ENCODE measurements at regions not wholly inside any gene's neighbourhood (a gene's known extent, or its start where the extent isn't known, plus 50 kb on each side); places are given as distances from the start of the nearest gene placed in this dataset.

DNA sequence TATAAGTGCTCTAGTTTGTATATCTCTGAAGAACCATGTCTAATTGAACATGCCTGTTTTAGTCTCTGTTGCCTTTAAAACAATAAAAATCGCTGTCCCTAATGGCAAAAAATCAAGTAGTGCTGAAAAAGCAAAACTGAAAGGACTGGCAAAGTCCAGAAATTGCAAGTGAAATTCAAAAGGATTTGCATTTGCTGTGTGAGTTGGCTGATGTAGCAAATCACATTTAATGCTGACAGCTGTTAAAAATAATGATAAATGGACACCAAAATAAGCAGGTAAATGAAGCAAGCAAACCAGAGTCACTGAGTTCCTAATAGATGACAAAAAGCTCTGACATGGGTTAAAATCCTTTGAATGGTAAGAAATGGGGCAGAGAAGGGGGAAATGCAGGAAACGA is 874.1 kb downstream of the GRM8 start:
- no peak for DNase-seq (ENCODE audit: low read depth in 2 of 2)

DNA sequence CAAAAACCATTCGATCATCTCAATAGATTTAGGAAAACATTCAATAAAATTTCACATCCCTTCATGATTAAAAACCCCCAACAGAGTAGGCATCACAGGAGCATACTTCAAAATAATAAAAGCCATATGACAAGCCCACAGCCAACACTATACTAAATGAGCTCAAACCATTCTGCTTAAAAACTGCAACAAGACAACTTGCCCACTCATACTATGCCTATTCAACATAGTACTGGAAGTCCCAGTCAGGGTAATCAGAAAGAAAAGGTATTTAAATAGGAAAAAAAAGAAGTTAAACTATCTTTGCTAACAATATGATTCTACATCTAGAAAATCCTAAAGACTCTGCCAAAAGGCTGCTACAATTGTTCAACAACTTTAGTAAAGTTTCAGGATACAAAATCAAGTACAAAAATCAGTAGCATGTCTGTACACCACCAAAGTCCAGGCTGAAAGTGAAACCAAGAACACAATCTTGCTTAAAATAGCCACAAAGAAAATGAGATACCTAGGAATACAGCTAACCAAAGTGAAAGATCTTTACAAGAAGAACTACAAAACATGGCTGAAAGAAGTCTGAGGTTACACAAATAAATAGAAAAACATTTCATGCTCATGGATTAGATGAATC is 882.6 kb downstream of the GRM8 start:
- DNase-seq (ENCODE audit: low read depth in 2 of 2): no peak

DNA sequence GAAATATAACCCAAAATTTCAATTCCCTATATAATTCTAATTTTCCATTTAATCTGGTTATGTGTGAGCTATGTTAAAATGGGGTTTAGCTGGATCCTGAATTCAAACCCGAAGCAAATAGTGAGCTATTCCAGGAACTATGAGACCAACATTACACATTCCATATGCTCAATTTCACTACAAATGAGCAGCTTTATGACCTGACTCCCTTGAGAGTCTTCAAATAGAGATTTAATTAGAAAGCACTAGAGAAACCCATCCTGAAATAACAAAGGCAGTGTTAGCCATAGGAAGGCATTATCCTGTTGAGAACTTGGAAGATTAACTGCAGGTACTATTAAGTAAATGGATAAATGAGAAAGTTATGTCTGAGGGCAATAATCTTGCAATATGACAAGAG is 890.0 kb downstream of the GRM8 start:
- no peak for DNase-seq (ENCODE audit: low read depth in 2 of 2)

DNA sequence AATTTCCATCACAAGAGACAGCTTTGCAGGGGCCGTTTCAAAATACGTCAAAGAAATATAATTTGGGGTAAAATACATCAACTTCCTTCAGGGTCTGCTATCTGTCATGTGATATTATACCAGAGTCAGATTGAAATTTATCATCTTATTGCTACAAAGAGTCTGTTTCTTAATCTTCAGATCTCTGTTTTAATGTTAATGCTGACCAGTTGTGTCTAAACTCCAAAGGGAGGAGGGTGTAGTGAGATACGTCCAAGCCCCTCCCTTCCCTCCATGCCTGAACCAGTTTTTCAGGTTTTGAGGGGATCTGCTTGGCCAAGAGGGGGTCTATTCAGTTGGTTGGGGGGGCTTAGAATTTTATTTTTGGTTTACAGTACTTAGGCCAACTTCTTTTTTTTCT is 891.6 kb downstream of the GRM8 start:
- DNase-seq (ENCODE audit: low read depth in 2 of 2): no peak

DNA sequence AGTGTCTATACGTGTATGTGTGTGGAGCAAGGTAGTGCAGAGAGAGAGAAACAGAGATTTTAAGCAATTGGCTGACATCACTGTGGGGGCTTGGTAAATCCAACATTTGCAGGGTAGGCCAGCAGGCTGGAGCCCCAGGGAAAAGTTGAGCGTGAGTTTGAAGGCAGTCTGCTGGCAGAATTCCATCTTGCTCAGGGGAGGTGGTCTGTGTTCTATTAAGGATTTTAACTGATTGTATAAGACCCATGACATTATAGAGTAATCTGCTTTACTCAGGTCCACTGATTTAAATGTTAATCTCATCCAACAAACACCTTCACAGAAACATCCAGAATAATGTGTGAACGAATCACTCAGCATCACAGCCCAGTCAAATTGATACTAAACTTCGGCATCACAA is 912.9 kb downstream of the GRM8 start:
- no peak for DNase-seq (ENCODE audit: low read depth in 2 of 2)

DNA sequence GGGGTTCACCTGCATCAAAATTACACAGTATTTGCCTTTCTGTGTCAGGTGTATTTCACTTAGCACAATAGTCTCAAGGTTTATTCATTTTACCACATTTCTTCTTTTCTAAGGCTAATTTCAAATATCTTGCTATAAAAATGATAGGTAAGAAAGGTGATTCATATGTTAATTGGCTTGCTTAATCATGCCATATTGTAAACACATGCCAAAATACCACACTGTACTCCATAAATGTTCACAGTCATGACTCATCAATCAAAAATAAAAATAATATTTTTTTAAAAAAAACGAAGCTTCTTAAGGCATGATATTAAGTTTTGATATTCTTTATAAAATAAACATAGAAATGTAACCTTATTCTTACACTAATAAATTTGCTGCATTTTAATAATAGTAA is 947.1 kb downstream of the GRM8 start:
- no peak for DNase-seq (ENCODE audit: low read depth in 2 of 2)

DNA sequence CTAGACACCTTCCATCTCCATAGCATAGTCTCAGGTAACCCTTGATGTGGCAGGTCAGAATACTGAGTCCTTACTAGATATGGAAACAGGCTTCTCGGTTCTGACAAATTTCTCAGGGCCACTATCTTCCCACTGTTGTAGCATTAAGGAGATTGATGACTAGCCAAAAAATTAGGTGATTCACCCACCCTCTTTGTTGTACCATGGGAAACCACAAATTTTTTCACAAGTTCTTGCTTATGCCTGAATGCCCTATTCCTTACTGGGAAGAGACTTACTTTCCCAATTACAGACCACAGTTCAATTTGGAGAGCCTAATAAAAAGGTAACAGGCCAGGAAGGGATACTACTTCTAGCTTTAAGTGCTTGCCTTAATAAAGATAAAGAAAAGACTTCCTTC is 948.8 kb downstream of the GRM8 start:
- DNase-seq (ENCODE audit: low read depth in 2 of 2): no peak

DNA sequence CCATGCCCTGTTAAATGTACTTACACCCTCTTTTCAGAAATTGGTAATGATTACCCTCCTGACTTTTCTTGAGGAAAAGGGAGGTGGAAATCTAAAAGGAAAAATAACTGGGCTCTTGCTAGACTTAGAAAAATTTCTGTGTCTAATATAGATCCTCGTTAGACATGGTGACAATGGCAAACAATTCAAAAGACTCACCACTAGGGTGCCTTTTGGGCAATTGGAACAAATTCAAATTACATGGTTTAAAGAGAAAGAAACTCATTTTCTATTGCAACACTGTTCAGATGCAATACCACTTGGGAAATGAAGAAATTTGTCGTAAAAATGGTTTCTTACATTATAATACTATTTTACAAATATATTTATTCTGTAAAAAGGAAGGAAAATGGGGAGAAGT is 950.1 kb downstream of the GRM8 start:
- no peak for DNase-seq (ENCODE audit: low read depth in 2 of 2)

DNA sequence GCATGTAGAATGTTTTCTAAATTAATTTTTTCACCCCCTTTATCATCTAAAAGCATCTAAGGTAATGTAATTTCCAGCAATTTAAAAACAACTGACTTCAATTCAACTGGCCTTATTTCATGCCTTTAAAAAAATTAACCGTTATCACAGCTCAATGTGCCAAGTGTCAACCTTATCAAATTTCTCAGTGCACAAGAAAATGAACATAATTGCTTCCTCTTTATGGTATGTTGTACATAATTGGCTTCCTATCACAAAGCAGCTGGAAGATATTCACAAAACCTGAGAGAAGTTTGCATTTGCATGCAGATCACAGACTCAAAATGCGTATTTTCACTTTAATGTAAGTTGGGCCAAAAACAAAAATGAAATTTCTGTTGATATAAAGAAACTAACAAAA is 966.4 kb downstream of the GRM8 start:
- no peak for DNase-seq (ENCODE audit: low read depth in 2 of 2)

DNA sequence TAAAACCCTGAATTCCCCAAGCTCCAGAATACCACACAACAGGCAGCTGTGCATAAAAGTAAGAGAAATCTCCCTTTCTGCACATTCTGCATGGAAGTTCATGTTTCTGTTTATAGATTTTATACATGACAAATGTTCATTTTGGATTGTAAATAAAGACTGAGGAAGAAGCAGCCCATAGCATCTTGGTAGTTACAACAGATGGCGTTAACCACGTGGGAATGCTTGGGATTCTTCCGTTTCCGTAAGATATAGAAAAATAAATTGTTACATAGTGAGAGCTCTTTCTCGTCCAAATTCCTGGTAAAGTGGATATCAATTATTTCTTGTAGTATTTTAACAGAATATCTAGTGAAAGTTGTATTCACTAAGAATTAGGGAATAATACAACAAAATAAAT is 1016.5 kb downstream of the GRM8 start:
- no peak for DNase-seq (ENCODE audit: low read depth in 2 of 2)

DNA sequence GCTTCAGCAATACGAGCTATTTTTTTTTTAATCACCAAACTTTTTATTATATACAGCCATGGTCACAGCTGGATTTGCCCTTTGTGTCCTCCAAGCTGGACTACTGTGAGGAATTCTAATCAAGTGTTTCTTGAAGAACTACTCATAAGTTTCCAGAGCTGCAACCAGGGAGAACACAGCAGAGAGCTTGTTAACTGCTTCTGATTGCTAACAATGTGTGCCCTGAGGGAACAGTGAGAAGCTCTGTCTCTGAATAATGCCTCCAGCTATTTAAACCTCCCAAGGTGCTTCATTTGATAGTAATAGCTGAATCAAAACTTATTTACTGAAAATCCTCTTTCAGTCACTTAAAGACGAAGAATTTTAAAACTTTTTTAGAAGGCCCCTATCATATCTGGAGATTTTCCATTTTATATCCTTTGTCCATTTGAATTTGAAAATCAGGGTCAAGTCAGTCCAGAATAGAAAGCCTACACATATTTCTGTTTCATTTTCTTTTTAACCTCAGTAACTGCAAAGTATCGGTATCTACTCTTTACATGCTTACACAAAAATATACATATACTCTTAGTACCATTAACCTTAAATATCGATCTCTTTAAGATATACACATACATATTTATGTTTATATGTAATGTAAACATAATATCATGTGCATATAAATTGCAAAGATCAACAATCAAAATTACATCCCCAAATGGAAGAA is 1024.2 kb downstream of the GRM8 start:
- no peak for DNase-seq (ENCODE audit: low read depth in 2 of 2)

DNA sequence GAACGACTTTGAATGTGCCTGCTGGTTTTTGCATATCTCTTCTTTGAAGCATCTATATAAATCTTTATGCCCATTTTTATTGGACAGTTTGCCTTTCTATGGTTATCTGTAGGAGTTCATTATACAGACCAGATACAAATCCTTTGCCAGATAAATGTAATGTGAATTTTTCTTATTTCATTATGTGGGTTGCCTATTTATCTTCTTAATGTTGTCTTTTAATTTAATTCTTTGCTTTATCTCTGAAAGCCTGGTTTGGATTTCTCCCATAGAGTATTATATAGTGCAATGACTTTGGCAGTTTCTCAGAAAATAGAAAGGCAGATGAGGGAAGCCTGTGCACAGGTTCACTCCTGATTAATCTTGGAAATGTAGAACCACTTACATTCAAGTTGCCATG is 1025.1 kb downstream of the GRM8 start:
- DNase-seq (ENCODE audit: low read depth in 2 of 2): no peak

DNA sequence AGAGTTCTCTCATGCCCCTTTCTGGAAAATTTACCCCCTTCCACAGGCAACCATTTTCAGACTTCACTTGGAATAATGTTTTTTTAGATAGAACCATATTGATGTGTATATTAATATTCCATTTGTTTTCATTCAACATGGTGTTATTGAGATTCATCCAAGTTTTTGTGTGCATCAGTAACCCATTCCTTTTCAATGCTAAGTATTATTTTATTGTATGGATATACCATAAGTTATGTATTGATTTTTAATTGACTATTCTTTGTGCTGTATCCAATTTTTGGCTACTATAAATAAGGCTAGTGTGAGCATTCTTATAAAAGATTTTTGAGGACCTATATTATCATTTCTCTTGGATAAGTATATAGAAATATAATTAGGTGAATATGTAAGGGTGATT is 1025.7 kb downstream of the GRM8 start:
- DNase-seq (ENCODE audit: low read depth in 2 of 2): no peak

DNA sequence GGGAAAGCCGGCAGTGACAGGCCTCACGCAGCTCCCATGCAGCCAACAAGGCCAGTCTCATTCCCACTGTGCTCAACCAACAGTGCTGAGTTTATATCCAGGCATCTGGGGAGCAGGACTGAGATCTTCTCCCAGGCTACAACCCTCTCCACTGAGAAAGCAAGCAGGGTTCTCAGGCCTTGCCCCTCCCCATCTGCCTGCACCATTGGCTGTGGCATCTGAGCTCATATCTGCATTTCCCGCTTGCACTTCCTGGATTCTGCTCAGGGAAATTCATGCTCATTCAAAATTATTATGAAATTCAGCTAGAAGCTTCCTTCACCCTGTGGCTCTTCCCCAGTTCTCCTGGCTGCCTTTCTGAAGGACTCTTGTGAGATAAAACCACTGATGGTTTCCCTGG is 1029.0 kb downstream of the GRM8 start:
- no peak for DNase-seq (ENCODE audit: low read depth in 2 of 2)

DNA sequence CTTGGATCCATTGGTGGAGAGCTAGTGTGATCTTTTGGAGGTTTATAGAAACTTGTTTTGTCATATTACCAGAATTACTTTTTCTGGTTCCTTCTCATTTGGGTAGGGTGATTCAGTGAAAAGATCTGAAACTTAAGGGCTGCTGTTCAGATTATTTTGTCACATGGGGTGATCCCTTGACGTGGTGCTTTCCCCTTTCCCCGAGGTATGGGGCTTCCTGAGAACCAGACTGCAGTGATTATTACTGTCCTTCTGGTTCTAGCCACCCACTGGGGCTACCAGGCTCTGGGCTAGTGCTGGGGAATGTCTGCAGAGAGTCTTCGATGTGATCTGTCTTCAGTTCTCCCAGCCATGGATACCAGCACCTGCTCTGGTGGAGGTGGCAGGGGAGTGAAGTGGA is 1030.0 kb downstream of the GRM8 start:
- DNase-seq (ENCODE audit: low read depth in 2 of 2): no peak

DNA sequence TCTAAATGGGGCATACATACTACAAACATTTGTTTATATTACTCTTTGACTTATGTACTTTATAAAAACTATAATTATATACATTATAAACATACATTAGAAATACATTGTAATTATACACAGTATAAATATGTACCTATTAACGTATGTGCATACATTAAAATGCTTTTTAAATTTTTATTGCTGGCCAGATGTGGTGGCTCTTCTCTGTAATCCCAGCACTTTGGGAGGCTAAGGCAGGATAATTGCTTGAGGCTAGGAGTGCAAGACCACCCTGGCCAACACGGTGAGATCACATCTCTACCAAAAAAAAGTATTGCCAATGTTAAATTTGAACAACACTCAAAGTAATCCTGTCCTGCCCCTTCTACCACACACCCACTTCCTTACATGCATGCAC is 1037.0 kb downstream of the GRM8 start:
- no peak for DNase-seq (ENCODE audit: low read depth in 2 of 2)

DNA sequence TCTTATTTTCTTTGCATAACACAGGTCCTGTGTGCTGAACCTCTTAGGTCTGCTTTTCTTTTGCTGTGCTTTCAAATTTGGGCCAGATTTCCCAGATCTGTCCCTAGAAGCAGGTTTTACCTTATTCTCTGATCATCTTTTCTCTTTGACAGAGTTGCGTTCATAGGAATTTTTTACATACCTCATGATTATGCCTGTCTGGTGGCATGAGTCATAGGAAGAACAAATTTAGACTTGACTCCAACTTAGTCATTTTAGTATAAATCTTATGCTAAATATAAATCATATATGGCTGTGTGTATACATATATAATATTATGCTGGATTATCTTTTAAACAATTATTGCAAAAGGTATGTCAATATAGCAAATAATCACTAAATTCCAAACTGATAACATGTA is 1038.9 kb downstream of the GRM8 start:
- DNase-seq (ENCODE audit: low read depth in 2 of 2): no peak

DNA sequence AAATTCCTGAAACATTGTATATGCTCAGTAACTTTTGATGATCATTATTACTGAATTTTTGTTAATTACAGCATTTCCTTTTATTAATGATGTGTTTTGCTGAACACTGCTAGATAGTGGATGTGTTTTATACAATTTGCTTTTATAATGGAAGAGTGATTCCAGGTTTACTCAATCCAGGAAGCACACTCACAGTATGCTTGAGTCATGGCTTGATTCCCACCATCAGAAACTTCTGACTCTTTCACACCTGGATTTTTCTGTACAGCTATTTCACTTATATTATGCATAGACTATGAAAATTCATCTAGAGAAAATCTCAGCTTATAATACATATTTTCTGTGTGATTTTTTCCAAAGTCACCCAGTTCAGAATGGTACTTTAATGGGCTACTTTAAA is 1040.9 kb downstream of the GRM8 start:
- no peak for DNase-seq (ENCODE audit: low read depth in 2 of 2)

DNA sequence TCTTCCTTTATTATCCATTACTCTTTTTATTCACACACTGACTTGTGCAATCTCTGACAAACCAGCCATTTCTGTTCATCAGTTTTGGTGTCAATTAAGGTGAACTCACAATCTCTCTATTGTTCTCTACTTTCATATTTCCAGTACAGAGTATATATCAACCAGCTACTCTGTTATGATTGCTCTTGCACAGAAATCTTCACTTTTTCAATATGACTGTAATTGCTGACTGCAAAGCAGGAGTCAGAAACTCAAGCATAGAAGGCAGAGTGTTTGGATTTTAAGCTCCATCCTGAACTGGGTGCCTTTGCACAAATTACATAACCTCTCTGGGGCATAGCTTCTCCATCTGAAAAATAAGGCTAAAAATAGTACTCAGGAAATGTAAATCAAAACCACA is 1042.0 kb downstream of the GRM8 start:
- no peak for DNase-seq (ENCODE audit: low read depth in 2 of 2)

DNA sequence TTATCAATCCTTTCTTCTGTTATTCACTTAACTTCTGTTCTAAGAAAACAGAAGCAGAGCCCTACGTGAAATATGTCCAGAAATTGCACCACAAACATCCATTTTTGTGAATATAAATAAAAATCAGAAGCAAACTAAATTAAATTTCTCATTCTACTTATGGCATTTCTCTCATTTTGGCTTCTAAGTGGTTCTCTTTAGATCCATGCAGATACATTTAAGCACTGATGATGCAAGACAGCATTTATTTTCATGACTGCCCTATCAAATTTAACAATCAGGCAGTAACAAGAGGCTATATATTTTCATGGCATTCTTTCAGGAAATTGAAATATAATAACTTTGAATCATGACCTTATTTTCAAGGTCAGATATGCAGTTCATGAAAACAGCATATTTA is 1049.6 kb downstream of the GRM8 start:
- no peak for DNase-seq (ENCODE audit: low read depth in 2 of 2)

DNA sequence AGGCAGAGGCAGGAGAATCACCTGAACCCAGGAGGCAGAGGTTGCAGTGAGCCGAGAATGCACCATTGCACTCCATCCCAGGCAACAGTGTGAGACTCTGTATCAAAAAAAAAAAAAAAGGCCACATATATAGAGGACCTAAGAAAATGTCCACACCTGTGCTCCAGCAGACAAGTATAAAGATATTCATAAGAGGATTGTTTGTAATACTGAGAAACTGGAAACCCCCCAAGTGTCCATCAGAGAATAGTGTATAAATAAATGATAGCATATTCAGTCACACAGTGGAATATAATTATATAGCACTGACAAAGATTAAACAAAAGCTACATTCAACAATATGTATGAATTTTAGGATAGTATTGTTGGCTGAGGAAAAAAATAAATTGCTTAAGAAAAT is 1050.6 kb downstream of the GRM8 start:
- no peak for DNase-seq (ENCODE audit: low read depth in 2 of 2)

DNA sequence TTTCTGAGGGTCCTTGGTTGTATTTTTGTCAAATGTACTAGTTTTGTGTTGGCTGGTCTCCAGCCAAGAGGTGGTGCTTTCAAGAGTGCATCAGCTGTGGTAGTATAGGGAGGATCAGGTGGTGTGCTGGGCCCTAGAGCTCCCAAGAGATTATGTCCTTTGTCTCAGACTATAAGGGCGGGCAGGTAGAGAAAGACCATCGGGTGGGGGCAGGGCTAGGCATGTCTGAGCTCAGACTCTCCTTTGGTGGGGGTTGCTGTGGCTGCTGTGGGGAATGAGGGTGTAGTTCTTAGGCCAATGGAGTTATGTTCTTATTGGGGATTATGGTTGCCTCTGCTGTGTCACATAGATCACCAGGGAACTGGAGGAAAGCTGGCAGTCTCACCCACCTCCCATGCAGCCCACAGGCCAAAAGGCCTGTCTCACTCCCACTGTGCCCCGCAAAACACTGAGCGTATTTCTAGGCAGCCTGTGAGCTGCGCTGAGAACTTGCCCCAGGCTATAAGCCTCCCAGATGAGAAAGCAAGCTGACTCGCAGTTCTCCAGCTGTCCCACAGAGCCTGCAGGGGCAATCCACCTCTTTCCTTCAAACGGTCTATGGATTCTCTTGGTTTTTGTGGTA is 1066.7 kb downstream of the GRM8 start:
- no peak for DNase-seq (ENCODE audit: low read depth in 2 of 2)

DNA sequence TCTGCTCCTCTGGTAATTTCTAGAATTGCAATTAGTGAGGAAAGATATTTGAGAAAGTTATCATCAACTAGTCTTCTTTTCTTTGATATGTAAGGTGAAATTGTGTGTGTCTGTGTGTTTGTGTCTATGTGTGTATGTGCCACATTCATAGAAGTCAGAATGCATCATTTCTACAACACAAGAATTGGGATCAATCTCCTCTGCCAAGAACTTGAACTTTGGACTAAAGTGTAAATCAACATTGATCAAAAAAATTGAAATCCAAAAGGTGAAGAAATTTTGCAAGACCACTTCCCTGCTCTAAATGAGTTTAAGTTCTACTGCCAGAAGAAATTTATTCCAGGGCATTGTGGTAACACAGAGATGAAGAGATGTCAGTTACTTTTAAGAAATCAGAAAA is 1072.8 kb downstream of the GRM8 start:
- no peak for DNase-seq (ENCODE audit: low read depth in 2 of 2)

DNA sequence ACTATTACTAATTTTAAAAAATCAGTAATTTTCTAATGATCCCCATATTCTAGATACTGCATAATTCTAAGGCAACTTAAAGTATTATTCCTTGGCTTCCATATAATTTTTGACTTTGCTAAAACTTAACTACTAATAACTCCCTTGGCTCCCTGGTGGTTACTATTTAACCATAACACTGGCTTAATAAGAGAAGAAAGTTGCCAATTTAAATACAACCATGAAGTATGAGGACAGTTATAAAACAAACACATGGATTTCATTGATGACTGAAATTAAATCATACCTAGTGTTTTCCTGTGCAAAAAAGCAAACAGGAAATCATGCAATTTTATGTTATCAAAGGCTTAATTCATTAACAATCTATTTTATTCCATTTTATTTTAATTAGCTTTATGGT is 1073.9 kb downstream of the GRM8 start:
- no peak for DNase-seq (ENCODE audit: low read depth in 2 of 2)

All from fibroblast of skin of left quadriceps (primary cell).